ENCODE measurements at regions not wholly inside any gene's neighbourhood (a gene's known extent, or its start where the extent isn't known, plus 50 kb on each side); places are given as distances from the start of the nearest gene placed in this dataset.

- TF ChIP-seq ZNF776 (tag by site-specific recombination; IDR thresholded peaks at IDR 0.05; ENCODE audit: borderline replicate concordance): no peak
- no peak for TF ChIP-seq ZNF214 (tag by site-specific recombination; IDR thresholded peaks at IDR 0.05; ENCODE audit: borderline replicate concordance)
- TF ChIP-seq ZBTB17 (tag by site-specific recombination; IDR thresholded peaks at IDR 0.05): no peak
- TF ChIP-seq ZNF394 (tag by site-specific recombination; IDR thresholded peaks at IDR 0.05; ENCODE audit: borderline replicate concordance): no peak
- TF ChIP-seq KLF7 (tag by site-specific recombination; IDR thresholded peaks at IDR 0.05; ENCODE audit: borderline replicate concordance): no peak
- no peak for TF ChIP-seq ZBTB7A (tag by site-specific recombination; IDR thresholded peaks at IDR 0.05; ENCODE audit: low read depth)
- TF ChIP-seq REST (tag by site-specific recombination; IDR thresholded peaks at IDR 0.05): no peak
- TF ChIP-seq GLIS2 (tag by site-specific recombination; IDR thresholded peaks at IDR 0.05): no peak
- TF ChIP-seq ZNF148 (tag by site-specific recombination; IDR thresholded peaks at IDR 0.05; ENCODE audit: borderline replicate concordance): no peak
- no peak for TF ChIP-seq ZBTB26 (tag by site-specific recombination; optimal IDR thresholded peaks at IDR 0.05)
- TF ChIP-seq ZNF785 (tag by site-specific recombination; IDR thresholded peaks at IDR 0.05): no peak
- Histone ChIP-seq H3K9me3 (ENCODE audit: control insufficient read depth, insufficient read depth, low read depth, low read length) (no peaks in the 10 kb centered on the region), H3K27ac (ENCODE audit: extremely low read depth, low read depth, low read length) (no peak overlapping the region), H3K36me3 (ENCODE audit: control insufficient read depth in 2 of 2, insufficient read depth in 1 of 2, low read length in 2 of 2) (no peaks in the 10 kb centered on the region), H3K4me3 (ENCODE audit: low read depth, low read length) (no peak overlapping the region), H3K4me1 (ENCODE audit: control insufficient read depth, insufficient read depth, low read length) (no peaks in the 10 kb centered on the region)
- ChIA-PET POLR2A (no interaction called here), CTCF (no interaction called here)
Measured at GRCh38 chr16:8330761-8331160, 259.6 kb downstream of the TMEM114 start.

- ChIA-PET CTCF (no interaction called here), POLR2A (no interaction called here)
- no peaks in the 10 kb centered on the region for H3K4me1 ChIP-seq (ENCODE audit: control insufficient read depth, insufficient read depth, low read length)
- TF ChIP-seq ZNF211 (tag by site-specific recombination; IDR thresholded peaks at IDR 0.05; ENCODE audit: low read depth) (no peak), ZNF48 (tag by site-specific recombination; IDR thresholded peaks at IDR 0.05) (no peak), ZNF530 (tag by site-specific recombination; IDR thresholded peaks at IDR 0.05; ENCODE audit: low read depth) (no peak), ZNF692 (tag by site-specific recombination; IDR thresholded peaks at IDR 0.05) (no peak), ZNF792 (tag by site-specific recombination; IDR thresholded peaks at IDR 0.05) (no peak), PRDM6 (tag by site-specific recombination; IDR thresholded peaks at IDR 0.05) (no peak), ZNF623 (tag by site-specific recombination; IDR thresholded peaks at IDR 0.05) (no peak), ZNF510 (tag by site-specific recombination; IDR thresholded peaks at IDR 0.05; ENCODE audit: insufficient replicate concordance) (no peak), ZNF707 (tag by site-specific recombination; IDR thresholded peaks at IDR 0.05) (no peak)
- H3K36me3 ChIP-seq (ENCODE audit: control insufficient read depth in 2 of 2, insufficient read depth in 1 of 2, low read length in 2 of 2): no peaks in the 10 kb centered on the region
- H3K9me3 ChIP-seq (ENCODE audit: control insufficient read depth, insufficient read depth, low read depth, low read length): no peaks in the 10 kb centered on the region
- H3K27ac ChIP-seq (ENCODE audit: extremely low read depth, low read depth, low read length): no peak overlapping the region
- H3K4me3 ChIP-seq (ENCODE audit: low read depth, low read length): no peak overlapping the region
Measured at GRCh38 chr16:8326232-8326631, 264.1 kb downstream of the TMEM114 start.
